Stimulated activated naive CD8-positive, alpha-beta T cell treated with anti-CD3 and anti-CD28 coated beads, Interleukin-15, Interleukin-2, amounts not matched to agents 100 U/mL and 50 U/mL, for 24 hours (primary cell): ENCODE measurements at regions not wholly inside any gene's neighbourhood (a gene's known extent, or its start where the extent isn't known, plus 50 kb on each side); places are given as distances from the start of the nearest gene placed in this dataset.
"Not testable (repeated sequence)": the region's sequence is repeated elsewhere in the genome, so short reads cannot be mapped to it uniquely, and the experiment has no call there.

Experiments used
- ATAC-seq: fragments of 150-1000 bp; cut with Tn5 transposase; one replicate; pipeline ENCODE4 v1.10.0; 2021
- DNase-seq: peaks from one replicate; pipeline ENCODE4 v3.0.0; 2021

- ATAC-seq = not testable (repeated sequence)
Observed at GRCh38 chr5:36426070-36426469, 124.4 kb upstream of the RANBP3L start.

GRCh38 chr5:36435516-36435915, 133.8 kb upstream of the RANBP3L start:
- DNase-seq (no peak), ATAC-seq (no peak)

More at GRCh38 chr5:36426070-36426469, 124.4 kb upstream of the RANBP3L start:
- DNase-seq = not testable (repeated sequence)

GRCh38 chr5:36436306-36436705, 134.6 kb upstream of the RANBP3L start:
- ATAC-seq (no peak), DNase-seq (no peak)

GRCh38 chr5:36438765-36439561, 137.3 kb upstream of the RANBP3L start:
- DNase-seq (no peak), ATAC-seq (no peak)

GRCh38 chr5:36440300-36440699, 138.6 kb upstream of the RANBP3L start:
- no peak for DNase-seq
- no peak for ATAC-seq

- no peak for ATAC-seq
Observed at GRCh38 chr5:36441280-36441679, 139.6 kb upstream of the RANBP3L start.

GRCh38 chr5:36442352-36442751, 140.7 kb upstream of the RANBP3L start:
- no peak for ATAC-seq
- DNase-seq = no peak

More at GRCh38 chr5:36441280-36441679, 139.6 kb upstream of the RANBP3L start:
- no peak for DNase-seq

- DNase-seq (no peak), ATAC-seq (no peak)
Observed at GRCh38 chr5:36442796-36443195, 141.1 kb upstream of the RANBP3L start.

GRCh38 chr5:36443941-36444340, 142.2 kb upstream of the RANBP3L start:
- no peak for ATAC-seq
- DNase-seq = no peak

- DNase-seq = no peak
Observed at GRCh38 chr5:36444582-36445418, 143.1 kb upstream of the RANBP3L start.

GRCh38 chr5:36447776-36448175, 146.1 kb upstream of the RANBP3L start:
- DNase-seq = no peak
- ATAC-seq = no peak

More at GRCh38 chr5:36444582-36445418, 143.1 kb upstream of the RANBP3L start:
- no peak for ATAC-seq

- ATAC-seq = no peak
- DNase-seq = no peak
Observed at GRCh38 chr5:36450229-36451014, 148.7 kb upstream of the RANBP3L start.

- DNase-seq = no peak
- ATAC-seq = no peak
Observed at GRCh38 chr5:36452424-36453006, 150.8 kb upstream of the RANBP3L start.

- ATAC-seq = no peak
- DNase-seq = no peak
Observed at GRCh38 chr5:36457511-36458270, 148.7 kb upstream of the SLC1A3 start.

GRCh38 chr5:36458746-36459145, 147.7 kb upstream of the SLC1A3 start:
- no peak for DNase-seq
- ATAC-seq = no peak

GRCh38 chr5:36459176-36460135, 146.9 kb upstream of the SLC1A3 start:
- no peak for ATAC-seq
- no peak for DNase-seq

- no peak for DNase-seq
- no peak for ATAC-seq
Observed at GRCh38 chr5:36462295-36463021, 143.9 kb upstream of the SLC1A3 start.

- DNase-seq, ATAC-seq: not testable (repeated sequence)
Observed at GRCh38 chr5:36475942-36476341, 130.5 kb upstream of the SLC1A3 start.

GRCh38 chr5:36478646-36479317, 127.6 kb upstream of the SLC1A3 start:
- ATAC-seq (no peak), DNase-seq (no peak)
